PC-3 (cell line): ENCODE measurements at regions not wholly inside any gene's neighbourhood (a gene's known extent, or its start where the extent isn't known, plus 50 kb on each side); places are given as distances from the start of the nearest gene placed in this dataset.

Experiments used
- ATAC-seq: fragments of 200-7000 bp; cut with Tn5 transposase; 2 replicates; pipeline ENCODE4 v1.9.1; 2020; ENCODE audit warnings: mild to moderate bottlenecking, moderate library complexity
- BruUV-seq: library from RNA; stranded (reverse); fragments of 400-500 nt; replicated peaks from 2 replicates; lab custom pipeline; 2021; lab: Mats Ljungman, UMichigan
- CTCF ChIA-PET: fragments of 300-600 bp; sonication (Branson Sonifier 250); formaldehyde crosslinking; loops from one replicate; lab custom pipeline; 2022; ENCODE audit warnings: antibody characterized with exemption; lab: Charles Lee
- POLR2A ChIA-PET: fragments of 300-600 bp; sonication (Branson Sonifier 250); formaldehyde crosslinking; loops from one replicate; lab custom pipeline; 2022; ENCODE audit warnings: antibody characterized with exemption; ENCODE audit not compliant: unreplicated experiment; lab: Charles Lee
- DNase-seq: peaks from one replicate; pipeline ENCODE4 v3.0.0-alpha.2; 2015
- H2AFZ ChIP-seq: fragments of 300-600 bp; sonication (generic); 2 replicates; pipeline ENCODE4 v1.6.0; 2016; ENCODE audit warnings: antibody characterized with exemption, low read length
- H3F3A ChIP-seq: fragments of 300-600 bp; sonication (generic); one replicate; pipeline ENCODE4 v1.6.0; 2017; ENCODE audit warnings: antibody characterized with exemption, low read length, control low read depth, mild to moderate bottlenecking; ENCODE audit not compliant: unreplicated experiment
- H3K27ac ChIP-seq: fragments of 300-600 bp; sonication (generic); 2 replicates; pipeline ENCODE4 v1.5.1; 2016; ENCODE audit warnings: mild to moderate bottlenecking, low read length
- H3K27me3 ChIP-seq: fragments of 300-600 bp; sonication (generic); 2 replicates; pipeline ENCODE4 v1.6.1; 2016; ENCODE audit warnings: low read length, mixed read lengths
- H3K36me3 ChIP-seq: fragments of 300-600 bp; sonication (generic); 2 replicates; pipeline ENCODE4 v1.6.1; 2016; ENCODE audit warnings: low read depth, mixed run types, low read length, mixed read lengths
- H3K4me1 ChIP-seq: fragments of 300-600 bp; sonication (generic); 2 replicates; pipeline ENCODE4 v1.5.1; 2016; ENCODE audit warnings: low read length; ENCODE audit not compliant: insufficient read depth
- H3K4me2 ChIP-seq: fragments of 300-600 bp; sonication (generic); 2 replicates; pipeline ENCODE4 v1.6.0; 2016; ENCODE audit warnings: low read length
- H3K4me3 ChIP-seq: fragments of 300-600 bp; sonication (generic); 2 replicates; pipeline ENCODE4 v1.5.1; 2016; ENCODE audit warnings: mild to moderate bottlenecking, low read length, mixed read lengths
- H3K79me2 ChIP-seq: fragments of 300-600 bp; sonication (generic); 2 replicates; pipeline ENCODE4 v1.6.1; 2017; ENCODE audit warnings: low read length, mixed read lengths
- H3K9ac ChIP-seq: fragments of 300-600 bp; sonication (generic); 2 replicates; pipeline ENCODE4 v1.6.0; 2016; ENCODE audit warnings: mild to moderate bottlenecking, low read length
- H3K9me2 ChIP-seq: fragments of 300-600 bp; sonication (generic); replicated peaks from 2 replicates; pipeline ENCODE4 v1.6.1; 2016; ENCODE audit warnings: mixed run types, low read length, mixed read lengths
- H3K9me3 ChIP-seq: fragments of 300-600 bp; sonication (generic); 2 replicates; pipeline ENCODE4 v1.6.1; 2016; ENCODE audit warnings: low read length, mixed read lengths
- H4K20me1 ChIP-seq: fragments of 300-600 bp; sonication (generic); 2 replicates; pipeline ENCODE4 v1.6.1; 2016; ENCODE audit warnings: low read length, mixed read lengths
- EZH2 ChIP-seq: fragments of 300-600 bp; sonication (generic); IDR thresholded peaks from one replicate; pipeline ENCODE4 v1.6.1; 2017; ENCODE audit warnings: antibody characterized with exemption, mild to moderate bottlenecking, low read length; ENCODE audit not compliant: unreplicated experiment
- EZH2phosphoT487 ChIP-seq: fragments of 300-600 bp; sonication (generic); IDR thresholded peaks from 2 replicates; pipeline ENCODE4 v1.6.1; 2018; ENCODE audit warnings: mild to moderate bottlenecking, antibody characterized with exemption, low read length, borderline replicate concordance
- intact Hi-C: fragments of 100-400 bp; cut with micrococcal nuclease; formaldehyde crosslinking; loops from 2 replicates; pipeline ENCODE4 v1.9.0; 2023
- TF ChIP-seq, protein P1 (sequence below): fragments of 300-600 bp; sonication (generic); conservative IDR thresholded peaks from 2 replicates; pipeline ENCODE4 v1.5.1; 2017; ENCODE audit warnings: antibody characterized with exemption, low read depth, mild to moderate bottlenecking, low read length

DNA sequence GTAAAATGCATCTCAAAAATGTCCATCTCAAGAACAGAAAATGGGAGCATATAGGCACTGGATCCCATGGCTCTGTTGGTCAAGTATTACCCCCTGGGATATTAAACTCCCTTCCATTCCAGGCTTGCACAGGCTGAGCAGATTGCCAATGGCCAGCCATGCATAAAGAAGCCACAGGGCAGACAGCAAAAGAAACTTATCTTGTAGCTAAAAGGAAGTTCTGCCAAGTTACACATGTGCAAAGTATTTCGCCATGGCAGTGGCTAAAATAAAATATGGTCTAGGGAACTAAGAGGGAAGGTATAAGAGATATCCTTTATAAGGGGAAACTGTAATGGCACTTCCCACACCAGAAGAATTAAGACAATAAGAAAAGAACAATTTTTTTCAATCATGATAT, 415.6 kb upstream of the BTBD3 start:
- no peaks in the 10 kb centered on the region for H3K27me3 ChIP-seq
- 0 out of 2 replicates have a peak, but pooled peaks cover 5% of the 10 kb centered on the region for H3K4me1 ChIP-seq
- no peak overlapping the region for H2AFZ ChIP-seq
- no TSS peak for BruUV-seq
- no peak for DNase-seq
- H3F3A ChIP-seq, result no peaks in the 10 kb centered on the region
- no peak overlapping the region for H3K4me3 ChIP-seq
- H3K79me2 ChIP-seq, result no peaks in the 10 kb centered on the region
- H3K27ac ChIP-seq, result no peak overlapping the region
- H3K36me3 ChIP-seq, result no peaks in the 10 kb centered on the region
- no peak overlapping the region for H3K9ac ChIP-seq
- POLR2A ChIA-PET, result no interaction called here
- intact Hi-C loops, result no loop called here
- no peak overlapping the region for H3K4me2 ChIP-seq
- CTCF ChIA-PET, result no interaction called here
- H4K20me1 ChIP-seq, result no peaks in the 10 kb centered on the region
- H3K9me3 ChIP-seq, result no peaks in the 10 kb centered on the region
- ATAC-seq, result no peak
- no peaks in the 10 kb centered on the region for H3K9me2 ChIP-seq
- no peak for TF ChIP-seq EZH2phosphoT487
- TF ChIP-seq, protein P1, sequence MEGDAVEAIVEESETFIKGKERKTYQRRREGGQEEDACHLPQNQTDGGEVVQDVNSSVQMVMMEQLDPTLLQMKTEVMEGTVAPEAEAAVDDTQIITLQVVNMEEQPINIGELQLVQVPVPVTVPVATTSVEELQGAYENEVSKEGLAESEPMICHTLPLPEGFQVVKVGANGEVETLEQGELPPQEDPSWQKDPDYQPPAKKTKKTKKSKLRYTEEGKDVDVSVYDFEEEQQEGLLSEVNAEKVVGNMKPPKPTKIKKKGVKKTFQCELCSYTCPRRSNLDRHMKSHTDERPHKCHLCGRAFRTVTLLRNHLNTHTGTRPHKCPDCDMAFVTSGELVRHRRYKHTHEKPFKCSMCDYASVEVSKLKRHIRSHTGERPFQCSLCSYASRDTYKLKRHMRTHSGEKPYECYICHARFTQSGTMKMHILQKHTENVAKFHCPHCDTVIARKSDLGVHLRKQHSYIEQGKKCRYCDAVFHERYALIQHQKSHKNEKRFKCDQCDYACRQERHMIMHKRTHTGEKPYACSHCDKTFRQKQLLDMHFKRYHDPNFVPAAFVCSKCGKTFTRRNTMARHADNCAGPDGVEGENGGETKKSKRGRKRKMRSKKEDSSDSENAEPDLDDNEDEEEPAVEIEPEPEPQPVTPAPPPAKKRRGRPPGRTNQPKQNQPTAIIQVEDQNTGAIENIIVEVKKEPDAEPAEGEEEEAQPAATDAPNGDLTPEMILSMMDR, result no peak

DNA sequence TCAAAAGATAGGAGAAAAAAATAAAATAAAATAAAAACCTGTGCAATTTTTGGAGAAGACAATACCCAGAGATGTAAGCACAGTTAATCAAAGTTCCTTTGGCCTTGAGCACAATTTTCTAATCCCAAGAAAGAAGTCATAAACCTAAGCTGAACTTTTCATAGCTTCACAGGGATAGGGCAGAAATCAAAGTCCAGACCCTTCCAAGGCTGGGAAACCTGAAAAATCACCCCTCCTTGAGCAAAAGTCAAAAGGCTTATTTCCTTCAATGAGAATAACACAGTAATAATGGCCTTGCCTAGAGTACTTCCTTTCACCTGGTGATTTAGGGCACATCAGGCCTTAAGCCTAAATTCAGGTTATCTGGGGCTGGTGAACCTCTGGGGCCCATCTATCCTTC, 415.0 kb upstream of the BTBD3 start:
- no peak for ATAC-seq
- POLR2A ChIA-PET, result no interaction called here

DNA sequence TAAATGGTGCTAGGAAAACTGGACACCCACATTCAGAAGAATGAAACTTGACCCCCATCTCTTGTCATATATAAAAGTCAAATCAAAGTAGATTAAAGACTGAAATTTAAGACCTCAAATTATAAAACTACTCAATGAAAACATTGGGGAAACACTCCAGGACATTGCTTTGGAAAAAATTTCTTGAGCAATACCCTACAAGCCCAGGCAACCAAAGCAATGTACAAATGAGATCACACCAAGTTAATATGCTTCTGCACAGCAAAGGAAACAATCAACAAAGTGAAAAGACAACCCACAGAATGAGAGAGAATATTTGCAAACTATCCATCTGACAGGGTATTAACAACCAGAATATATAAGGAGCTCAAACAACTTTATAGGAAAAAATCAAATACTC, 407.9 kb upstream of the BTBD3 start:
- TF ChIP-seq EZH2phosphoT487 (no peak), EZH2 (no peak)
- TF ChIP-seq, protein P1, result no peak
- no peaks in the 10 kb centered on the region for H3K27me3 ChIP-seq
- H3K9ac ChIP-seq, result no peak overlapping the region
- no peaks in the 10 kb centered on the region for H3K79me2 ChIP-seq
- H3K9me3 ChIP-seq, result no peaks in the 10 kb centered on the region
- H3K4me1 ChIP-seq, result no peaks in the 10 kb centered on the region
- H3K27ac ChIP-seq, result no peak overlapping the region
- no peak overlapping the region for H2AFZ ChIP-seq
- ChIA-PET CTCF (no interaction called here), POLR2A (no interaction called here)
- no peak overlapping the region for H3K4me3 ChIP-seq
- no peaks in the 10 kb centered on the region for H3K9me2 ChIP-seq
- H3K36me3 ChIP-seq, result no peaks in the 10 kb centered on the region
- no peak for ATAC-seq
- H4K20me1 ChIP-seq, result no peaks in the 10 kb centered on the region
- no TSS peak for BruUV-seq
- H3F3A ChIP-seq, result no peaks in the 10 kb centered on the region
- no peak for DNase-seq
- H3K4me2 ChIP-seq, result no peak overlapping the region
- intact Hi-C loops, result no loop called here

More for the DNA sequence above, 415.0 kb upstream of the BTBD3 start:
- BruUV-seq, result no TSS peak
- Histone ChIP-seq H4K20me1 (no peaks in the 10 kb centered on the region), H3K4me2 (no peak overlapping the region), H3K36me3 (no peaks in the 10 kb centered on the region), H3K4me3 (no peak overlapping the region), H3K9ac (no peak overlapping the region), H3K4me1 (0 out of 2 replicates have a peak, but pooled peaks cover 5% of the 10 kb centered on the region), H2AFZ (no peak overlapping the region), H3K9me2 (no peaks in the 10 kb centered on the region), H3K27ac (no peak overlapping the region), H3F3A (no peaks in the 10 kb centered on the region), H3K79me2 (no peaks in the 10 kb centered on the region), H3K9me3 (no peaks in the 10 kb centered on the region), H3K27me3 (no peaks in the 10 kb centered on the region)
- CTCF ChIA-PET, result no interaction called here
- intact Hi-C loops, result no loop called here
- TF ChIP-seq EZH2phosphoT487, result no peak
- no peak for TF ChIP-seq EZH2
- TF ChIP-seq, protein P1, result no peak
- no peak for DNase-seq
